Skeletal muscle tissue (tissue), 3 donors: ENCODE measurements at regions not wholly inside any gene's neighbourhood (a gene's known extent, or its start where the extent isn't known, plus 50 kb on each side); places are given as distances from the start of the nearest gene placed in this dataset.

ENCODE experiments used
- H3K27ac ChIP-seq: one replicate; pipeline ENCODE4 v1.7.0; 2013; ENCODE audit warnings: mild to moderate bottlenecking, low read depth, low read length, inconsistent platforms
- H3K27me3 ChIP-seq, 3 donors: one replicate each; pipeline ENCODE4 v1.7.0; 2013; ENCODE audit warnings: low read length in 3 of 3; ENCODE audit not compliant: control insufficient read depth in 3 of 3, insufficient read depth in 3 of 3
- H3K36me3 ChIP-seq, 3 donors: one replicate each; pipeline ENCODE4 v1.7.0; 2013; ENCODE audit warnings: low read length in 3 of 3; ENCODE audit not compliant: control insufficient read depth in 3 of 3, insufficient read depth in 3 of 3
- H3K4me1 ChIP-seq, 3 donors: one replicate each; pipeline ENCODE4 v1.7.0; 2013; ENCODE audit warnings: low read length in 3 of 3, mild to moderate bottlenecking in 3 of 3; ENCODE audit not compliant: control insufficient read depth in 3 of 3, insufficient read depth in 3 of 3
- H3K4me3 ChIP-seq, 3 donors: one replicate each; pipeline ENCODE4 v1.7.0; 2013; ENCODE audit warnings: low read length in 3 of 3
- H3K9ac ChIP-seq, 3 donors: one replicate each; pipeline ENCODE4 v1.7.0; 2013; ENCODE audit warnings: low read length in 3 of 3, mild to moderate bottlenecking in 3 of 3, moderate library complexity in 2 of 3, low read depth in 1 of 3
- H3K9me3 ChIP-seq, 3 donors: one replicate each; pipeline ENCODE4 v1.7.0; 2013; ENCODE audit warnings: low read length in 3 of 3; ENCODE audit not compliant: control insufficient read depth in 3 of 3
- donor health status: Osteomylitis.

- H3K4me1 ChIP-seq = no peaks in the 10 kb centered on the region
- H3K27ac ChIP-seq = no peak overlapping the region
- H3K27me3 ChIP-seq = no peaks in the 10 kb centered on the region
- H3K9me3 ChIP-seq = no peaks in the 10 kb centered on the region
- H3K4me3 ChIP-seq = no peak overlapping the region
- no peaks in the 10 kb centered on the region for H3K36me3 ChIP-seq
- no peak overlapping the region for H3K9ac ChIP-seq
Measured at GRCh38 chr5:67350185-67350584, 153.6 kb upstream of the CD180 start.

GRCh38 chr5:67347821-67348220 lies 151.2 kb upstream of the CD180 start:
- peaks cover 0 to 3% (median 0%) of the 10 kb centered on the region in 3 donors for H3K27me3 ChIP-seq
- H3K4me3 ChIP-seq = no peak overlapping the region
- H3K36me3 ChIP-seq = no peaks in the 10 kb centered on the region
- H3K9me3 ChIP-seq = no peaks in the 10 kb centered on the region
- no peak overlapping the region for H3K27ac ChIP-seq
- H3K9ac ChIP-seq = no peak overlapping the region
- H3K4me1 ChIP-seq = no peaks in the 10 kb centered on the region

- Histone ChIP-seq H3K36me3 (no peaks in the 10 kb centered on the region), H3K27ac (no peak overlapping the region), H3K27me3 (peaks cover 0 to 5% (median 0%) of the 10 kb centered on the region in 3 donors), H3K9me3 (no peaks in the 10 kb centered on the region), H3K4me1 (no peaks in the 10 kb centered on the region), H3K4me3 (no peak overlapping the region), H3K9ac (no peak overlapping the region)
Measured at GRCh38 chr5:67346611-67347010, 150.0 kb upstream of the CD180 start.

GRCh38 chr5:67344870-67345269 lies 148.3 kb upstream of the CD180 start:
- Histone ChIP-seq H3K9ac (no peak overlapping the region), H3K27ac (no peak overlapping the region), H3K4me1 (no peaks in the 10 kb centered on the region), H3K9me3 (no peaks in the 10 kb centered on the region), H3K4me3 (no peak overlapping the region), H3K27me3 (peaks cover 0 to 5% (median 0%) of the 10 kb centered on the region in 3 donors), H3K36me3 (no peaks in the 10 kb centered on the region)

GRCh38 chr5:67343835-67344234 lies 147.2 kb upstream of the CD180 start:
- no peak overlapping the region for H3K4me3 ChIP-seq
- peaks cover 0 to 5% (median 0%) of the 10 kb centered on the region in 3 donors for H3K27me3 ChIP-seq
- no peak overlapping the region for H3K9ac ChIP-seq
- H3K4me1 ChIP-seq = no peaks in the 10 kb centered on the region
- H3K9me3 ChIP-seq = no peaks in the 10 kb centered on the region
- H3K36me3 ChIP-seq = no peaks in the 10 kb centered on the region
- no peak overlapping the region for H3K27ac ChIP-seq

GRCh38 chr5:67341478-67341877 lies 144.9 kb upstream of the CD180 start:
- Histone ChIP-seq H3K27me3 (peaks cover 0 to 5% (median 0%) of the 10 kb centered on the region in 3 donors), H3K36me3 (no peaks in the 10 kb centered on the region), H3K4me3 (no peak overlapping the region), H3K9me3 (no peaks in the 10 kb centered on the region), H3K27ac (no peak overlapping the region), H3K4me1 (no peaks in the 10 kb centered on the region), H3K9ac (no peak overlapping the region)

- no peaks in the 10 kb centered on the region for H3K36me3 ChIP-seq
- H3K27ac ChIP-seq = no peak overlapping the region
- H3K4me1 ChIP-seq = no peaks in the 10 kb centered on the region
- H3K4me3 ChIP-seq = no peak overlapping the region
- peaks cover 0 to 5% (median 0%) of the 10 kb centered on the region in 3 donors for H3K27me3 ChIP-seq
- H3K9me3 ChIP-seq = no peaks in the 10 kb centered on the region
- H3K9ac ChIP-seq = no peak overlapping the region
Measured at GRCh38 chr5:67339219-67339767, 142.7 kb upstream of the CD180 start.

- no peak overlapping the region for H3K4me3 ChIP-seq
- no peaks in the 10 kb centered on the region for H3K4me1 ChIP-seq
- no peak overlapping the region for H3K27ac ChIP-seq
- H3K27me3 ChIP-seq = peaks cover 0 to 5% (median 0%) of the 10 kb centered on the region in 3 donors
- no peaks in the 10 kb centered on the region for H3K9me3 ChIP-seq
- no peaks in the 10 kb centered on the region for H3K36me3 ChIP-seq
- no peak overlapping the region for H3K9ac ChIP-seq
Measured at GRCh38 chr5:67338421-67338820, 141.8 kb upstream of the CD180 start.

GRCh38 chr5:67337751-67338150 lies 141.2 kb upstream of the CD180 start:
- no peaks in the 10 kb centered on the region for H3K9me3 ChIP-seq
- peaks cover 0 to 1% (median 0%) of the 10 kb centered on the region in 3 donors for H3K27me3 ChIP-seq
- no peak overlapping the region for H3K9ac ChIP-seq
- no peak overlapping the region for H3K4me3 ChIP-seq
- H3K36me3 ChIP-seq = no peaks in the 10 kb centered on the region
- no peak overlapping the region for H3K27ac ChIP-seq
- no peaks in the 10 kb centered on the region for H3K4me1 ChIP-seq

- H3K27me3 ChIP-seq = no peaks in the 10 kb centered on the region
- no peaks in the 10 kb centered on the region for H3K9me3 ChIP-seq
- no peaks in the 10 kb centered on the region for H3K36me3 ChIP-seq
- H3K9ac ChIP-seq = no peak overlapping the region
- no peak overlapping the region for H3K27ac ChIP-seq
- no peak overlapping the region for H3K4me3 ChIP-seq
- no peaks in the 10 kb centered on the region for H3K4me1 ChIP-seq
Measured at GRCh38 chr5:67335426-67335825, 138.8 kb upstream of the CD180 start.
